HG02970 (cell line): ENCODE measurements at regions not wholly inside any gene's neighbourhood (a gene's known extent, or its start where the extent isn't known, plus 50 kb on each side); places are given as distances from the start of the nearest gene placed in this dataset.

Experiments
- ATAC-seq: cut with Tn5 transposase; IDR thresholded peaks from one replicate; pipeline ENCODE4 v1.9.1; 2021; ENCODE audit warnings: mild to moderate bottlenecking, moderate library complexity, moderate number of reproducible peaks; ENCODE audit not compliant: unreplicated experiment, low FRiP score

DNA sequence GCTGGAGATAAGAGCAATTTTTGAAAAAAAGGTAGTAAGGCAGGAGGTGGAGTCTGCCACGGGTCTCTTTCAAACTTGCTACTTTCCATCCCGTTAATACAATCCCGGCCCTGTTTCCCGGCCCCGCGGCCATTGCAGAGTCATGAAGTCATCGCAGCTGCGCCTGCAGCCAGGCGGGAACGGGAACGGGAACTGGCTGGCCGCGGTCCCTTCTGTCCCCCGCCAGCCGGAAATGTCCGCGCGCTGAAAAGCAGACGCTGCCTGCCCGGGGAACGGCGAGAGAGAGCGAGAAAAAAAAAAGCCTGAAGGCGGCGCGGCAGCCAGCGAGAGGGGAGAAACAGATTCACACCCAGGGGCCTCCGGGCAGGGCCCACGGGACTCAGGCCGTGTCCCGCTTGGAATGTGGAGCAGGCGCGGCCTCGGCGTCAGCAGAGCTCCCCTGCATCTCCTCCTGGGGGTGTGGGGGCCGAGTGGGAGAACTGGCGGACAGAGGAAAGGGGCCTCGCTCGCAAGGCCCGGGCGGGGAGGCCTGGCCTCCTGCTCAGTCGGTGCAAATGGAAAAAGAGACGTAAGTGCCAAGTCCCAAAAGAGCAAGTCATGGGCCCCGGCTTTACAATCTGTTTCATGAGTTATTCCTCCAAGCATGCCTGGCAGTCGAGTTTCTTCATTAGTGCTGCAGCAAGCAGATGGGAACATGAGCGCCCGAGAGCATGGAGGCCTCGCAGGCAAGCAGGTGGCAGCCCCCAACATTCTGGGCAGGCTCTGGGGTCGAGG is 201.2 kb upstream of the GAS1 start:
- no peak for ATAC-seq

DNA sequence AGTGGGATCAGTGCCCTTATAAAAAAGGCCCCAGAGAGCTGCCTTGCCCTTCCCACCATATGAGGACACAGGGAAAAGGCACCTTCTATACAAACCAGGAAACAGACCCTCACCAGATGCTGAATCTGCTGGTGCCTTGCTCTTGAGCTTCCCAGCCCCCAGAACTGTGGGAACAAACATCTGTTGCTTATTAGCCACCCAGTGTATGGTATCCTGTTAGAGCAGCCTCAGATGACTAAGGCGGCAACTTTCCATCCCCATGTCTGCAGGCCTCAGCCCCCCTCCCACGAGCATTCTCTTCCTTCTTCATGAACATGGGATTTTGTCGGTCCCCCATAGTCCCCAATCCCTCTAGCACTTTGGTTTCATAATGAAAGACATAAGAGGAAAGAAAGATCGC is 202.5 kb upstream of the GAS1 start:
- no peak for ATAC-seq

DNA sequence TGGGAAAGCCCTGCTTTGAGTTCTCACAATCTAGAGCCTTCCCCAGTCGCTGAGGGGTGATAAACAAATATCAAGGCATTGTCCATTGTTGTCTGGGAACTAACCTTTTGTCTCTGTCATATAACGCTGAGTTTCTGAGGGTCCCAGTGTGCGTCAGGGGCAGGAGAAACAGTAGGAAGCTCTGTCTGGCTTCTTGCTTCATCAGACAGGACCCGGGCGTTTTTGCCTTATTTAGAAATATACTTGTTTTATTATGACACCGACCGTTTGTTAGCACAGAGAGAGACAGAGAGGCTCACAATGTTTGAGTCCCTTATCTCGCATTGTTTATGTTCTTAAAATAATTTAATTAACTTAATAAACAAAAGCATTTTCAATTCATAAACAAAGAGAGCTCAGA is 204.9 kb upstream of the GAS1 start:
- no peak for ATAC-seq

DNA sequence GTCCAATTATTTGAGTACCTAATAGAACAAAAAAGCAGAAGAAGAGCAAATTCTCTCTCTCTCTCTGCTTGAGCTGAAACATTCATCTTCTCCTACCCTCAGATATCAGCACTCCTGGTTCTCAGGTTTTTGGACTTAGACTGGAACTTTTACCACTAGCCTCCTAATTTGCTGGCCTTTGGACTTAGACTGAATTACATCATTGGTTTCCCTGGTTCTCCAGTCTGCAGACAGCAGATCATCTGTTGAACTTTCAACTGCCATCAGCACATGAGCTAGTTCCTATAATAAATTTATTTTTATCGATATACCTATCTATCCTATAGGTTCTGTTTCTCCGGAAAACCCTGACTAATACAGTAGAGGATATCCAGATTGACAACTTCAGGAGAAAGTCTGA is 208.9 kb upstream of the GAS1 start:
- ATAC-seq = no peak

DNA sequence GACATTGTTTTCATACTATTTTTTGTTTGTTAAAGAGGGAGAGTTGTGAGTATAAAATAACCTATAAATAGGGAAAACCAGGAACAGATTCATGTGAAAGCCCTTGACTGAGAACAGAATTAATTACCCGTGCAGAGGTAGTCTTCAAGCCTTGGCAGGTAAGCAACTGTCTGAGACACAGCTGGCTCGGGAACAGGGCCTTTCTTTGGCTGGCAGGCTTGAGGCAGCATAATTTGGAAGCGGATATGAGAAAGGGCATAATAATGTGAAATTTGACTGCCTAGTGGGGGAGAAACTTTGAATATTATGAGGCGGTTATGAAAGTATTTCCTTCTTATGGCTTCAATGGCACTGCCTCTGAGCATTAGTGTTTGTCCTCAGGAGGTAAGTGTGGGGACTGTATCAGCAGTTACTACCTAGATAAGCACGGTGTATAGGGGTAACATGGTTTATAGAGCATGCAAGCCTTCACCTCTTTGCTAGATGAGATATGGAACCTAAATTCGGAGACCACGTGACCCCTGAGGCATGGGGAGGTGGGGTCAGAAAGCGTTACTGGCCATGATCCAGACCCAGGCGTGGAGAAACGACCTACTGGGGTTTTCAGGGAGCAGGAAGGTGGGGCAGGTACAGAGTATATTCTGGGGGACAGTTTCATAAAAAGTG is 210.2 kb upstream of the GAS1 start:
- no peak for ATAC-seq

DNA sequence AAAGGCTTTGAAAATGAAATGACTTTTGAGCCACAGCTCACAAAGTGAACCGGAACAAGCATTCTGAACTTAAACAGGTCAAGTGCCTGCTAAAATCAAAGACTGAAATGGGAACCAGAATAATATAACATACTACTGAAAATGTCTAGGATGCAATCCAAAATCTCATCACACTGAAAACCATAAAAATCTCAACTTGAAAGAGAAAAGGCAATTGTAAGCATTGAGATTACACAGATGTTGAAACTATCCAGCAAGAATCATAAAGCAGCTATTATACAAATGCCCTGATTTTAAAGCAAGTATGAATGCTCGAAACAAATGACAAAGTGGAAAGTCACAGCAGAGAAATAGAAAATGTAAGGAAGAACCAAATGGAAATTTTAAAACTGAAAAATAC is 211.5 kb upstream of the GAS1 start:
- no peak for ATAC-seq

DNA sequence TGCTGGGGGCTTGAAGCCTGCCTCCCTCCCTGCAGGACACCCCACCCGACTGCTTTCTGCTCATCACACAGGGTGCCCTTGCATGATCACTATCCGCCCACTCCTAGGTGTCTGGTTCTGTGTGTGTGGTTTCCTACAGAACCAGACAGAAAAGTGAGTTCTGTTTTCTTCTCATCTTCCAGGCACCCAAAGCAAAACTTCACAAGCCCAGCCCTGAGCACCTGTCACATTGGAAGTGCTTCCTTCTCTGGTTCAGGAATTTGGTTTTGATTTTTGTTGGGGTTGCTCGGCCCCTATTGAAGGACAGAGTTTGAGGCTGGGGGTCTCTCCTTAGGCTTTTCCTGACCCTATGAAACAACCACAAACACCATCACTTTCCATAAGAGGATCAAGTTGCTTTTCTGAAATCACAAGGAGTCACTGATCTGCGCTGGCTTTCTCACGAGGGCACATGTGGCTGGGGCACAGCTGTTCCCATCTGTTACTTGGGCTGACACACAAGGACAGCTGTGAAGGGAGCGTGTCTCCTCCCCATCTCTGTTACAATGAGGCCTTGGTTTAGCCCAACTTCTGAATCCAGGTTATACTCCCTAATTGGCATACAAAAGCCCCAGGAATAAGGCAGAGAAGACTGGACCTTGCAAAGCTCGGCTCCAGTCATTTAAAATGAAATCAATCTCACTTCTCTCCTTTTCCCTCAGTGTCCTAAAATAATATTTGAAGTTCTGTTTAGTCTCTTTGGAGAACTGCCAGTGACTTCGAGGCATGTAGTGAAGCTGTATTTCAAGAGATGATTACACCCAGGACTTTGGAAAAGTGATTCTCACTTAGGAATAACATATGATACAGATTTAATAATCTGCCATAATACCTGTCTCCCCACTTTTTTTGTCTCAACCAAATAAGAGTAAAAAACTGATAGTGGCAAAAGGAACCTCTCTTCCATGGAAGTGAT is 213.1 kb upstream of the GAS1 start:
- no peak for ATAC-seq

DNA sequence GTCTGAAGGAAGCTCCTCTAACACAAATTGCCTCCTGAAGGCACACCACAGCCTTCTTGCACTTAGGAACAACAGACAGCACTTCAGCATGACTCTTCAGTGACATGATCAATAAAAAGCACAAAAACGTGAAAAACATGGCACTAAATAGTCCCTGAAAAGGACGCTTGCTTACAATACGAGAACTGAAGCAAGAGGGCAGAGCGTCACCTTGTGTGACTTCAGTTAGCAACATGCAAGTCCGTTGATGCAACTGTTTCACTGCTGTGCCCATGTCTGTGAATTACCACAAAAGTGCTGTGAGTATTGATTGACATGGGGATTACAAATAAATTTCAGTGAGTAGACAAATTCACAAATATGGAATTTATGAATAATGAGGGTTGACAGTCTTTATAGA is 219.9 kb upstream of the GAS1 start:
- no peak for ATAC-seq

DNA sequence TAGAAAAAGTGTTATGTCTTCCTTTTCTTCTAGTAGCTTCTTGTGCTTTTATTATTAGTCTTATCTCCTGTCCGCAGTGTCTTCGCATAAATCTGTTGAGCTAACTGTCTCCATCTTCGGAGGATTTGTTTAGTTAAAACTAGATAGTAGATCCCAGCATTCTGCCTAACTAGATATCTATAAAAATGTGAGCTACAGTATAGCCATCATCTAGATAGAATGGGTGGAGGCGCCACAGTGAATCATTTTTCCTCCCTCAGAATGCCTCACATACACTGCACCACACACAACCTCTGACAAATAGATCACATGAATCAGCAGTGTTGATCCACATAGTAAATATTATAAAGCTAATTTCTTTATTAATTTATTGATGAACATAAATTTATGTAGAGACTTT is 220.3 kb upstream of the GAS1 start:
- ATAC-seq = no peak

DNA sequence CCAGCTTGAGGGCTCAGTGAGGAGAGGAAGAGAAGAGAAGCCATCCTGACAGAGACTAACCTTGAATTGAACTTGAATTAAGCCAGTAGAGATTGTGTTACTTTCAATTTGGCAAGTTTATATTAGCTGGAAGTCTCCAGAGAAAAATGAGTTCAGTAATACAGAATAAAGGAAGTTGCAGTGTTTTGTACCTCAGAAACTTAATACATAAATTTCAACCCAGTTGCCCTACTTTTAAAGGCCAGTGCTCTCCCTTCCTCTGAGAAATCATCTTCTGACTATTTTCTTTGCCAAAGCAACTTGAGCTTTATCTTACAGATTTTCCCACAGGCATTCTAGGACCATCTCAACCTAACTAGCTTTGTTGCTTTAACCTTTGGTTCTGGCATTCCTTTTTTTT is 231.0 kb upstream of the GAS1 start:
- ATAC-seq = no peak

DNA sequence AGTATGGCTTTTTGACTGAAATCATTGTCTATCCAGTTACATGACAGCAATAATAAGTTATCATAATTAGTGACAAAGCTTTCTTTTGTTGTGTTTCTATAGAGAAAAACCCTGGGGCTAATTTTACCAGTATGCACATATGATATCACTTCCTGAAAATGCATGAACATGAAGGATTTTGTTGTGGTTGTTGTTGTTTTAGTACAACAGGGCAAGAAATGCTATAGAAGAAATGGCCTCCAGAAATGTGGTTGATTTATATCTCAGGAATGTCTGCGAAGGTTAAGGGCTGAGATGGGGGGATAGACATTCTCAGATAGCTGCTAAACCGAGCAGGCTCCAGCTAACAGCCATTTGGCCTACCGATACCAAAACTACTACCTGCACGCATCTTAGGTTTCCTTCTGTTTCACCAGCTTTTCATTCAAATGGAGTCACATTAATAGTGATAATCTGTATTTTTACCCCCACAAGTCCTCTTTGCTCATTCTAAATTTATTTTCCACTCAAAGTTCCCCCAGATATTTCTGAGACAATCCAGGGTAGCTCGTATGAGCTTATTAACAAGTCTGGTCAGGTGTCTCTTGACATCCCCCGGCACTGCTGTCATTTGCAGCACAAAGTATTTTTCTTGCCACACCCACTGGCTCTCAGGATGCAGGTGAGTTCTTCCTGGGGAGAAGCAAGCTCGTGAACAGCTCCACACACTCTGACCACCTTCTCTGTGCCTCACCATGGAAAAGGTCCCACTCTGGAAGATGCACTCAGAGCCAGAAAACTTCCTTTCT is 232.4 kb upstream of the GAS1 start:
- ATAC-seq = no peak

DNA sequence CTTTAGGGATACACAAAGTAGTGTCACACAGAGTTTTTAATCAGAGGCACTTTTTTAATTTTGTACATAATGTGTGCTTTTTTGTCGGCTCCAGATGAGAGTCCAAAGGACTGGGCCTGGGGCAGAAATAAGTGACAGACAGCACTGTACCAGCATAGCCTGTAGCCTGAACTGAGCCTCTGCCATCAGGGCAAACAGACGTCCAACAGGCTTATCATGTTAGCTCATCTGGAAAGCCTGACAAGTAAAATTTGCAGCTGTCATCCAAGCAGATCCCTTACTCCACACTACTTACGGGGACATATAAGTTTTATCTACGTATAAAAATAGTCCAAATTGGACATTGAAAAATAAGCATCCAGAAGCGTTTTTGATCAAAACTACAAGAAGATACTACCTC is 233.1 kb upstream of the GAS1 start:
- no peak for ATAC-seq

DNA sequence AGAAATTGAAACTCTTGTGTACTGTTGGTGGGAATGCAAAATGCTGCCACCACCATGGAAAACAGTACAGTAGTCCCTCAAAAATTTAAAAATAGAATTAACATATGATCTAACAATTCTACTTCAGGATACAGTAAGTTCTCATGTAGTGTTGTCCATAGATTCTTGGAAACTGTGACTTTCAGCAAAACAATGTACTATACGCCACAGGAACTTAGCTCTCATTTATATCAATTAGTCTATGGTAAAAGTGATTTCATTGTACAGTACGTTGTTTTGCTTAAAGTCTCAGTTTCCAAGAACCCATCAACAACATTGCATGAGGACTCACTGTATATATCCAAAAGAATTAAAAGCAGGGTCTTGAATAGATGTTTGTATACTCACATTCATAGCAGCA is 233.5 kb upstream of the GAS1 start:
- ATAC-seq = no peak

DNA sequence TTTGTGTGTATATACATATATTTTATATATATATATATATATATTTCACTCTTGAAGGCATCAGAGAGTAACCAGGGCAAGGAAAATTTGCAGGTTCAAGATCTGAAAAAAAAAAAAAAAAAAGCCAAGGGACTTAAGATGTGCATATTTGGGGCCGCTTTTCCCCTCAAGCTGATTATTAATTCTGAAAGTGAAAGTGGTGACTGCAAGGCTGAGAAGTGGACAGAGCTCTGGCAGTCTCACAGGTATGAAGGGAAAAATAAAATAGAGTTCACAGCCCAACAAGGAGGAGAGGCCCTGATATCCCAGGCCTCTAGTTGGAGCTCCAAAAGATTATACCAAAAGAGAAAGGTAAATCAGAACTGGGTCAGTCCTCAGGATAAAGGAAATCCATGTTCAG is 234.4 kb upstream of the GAS1 start:
- peak; percentile 73 for ATAC-seq

DNA sequence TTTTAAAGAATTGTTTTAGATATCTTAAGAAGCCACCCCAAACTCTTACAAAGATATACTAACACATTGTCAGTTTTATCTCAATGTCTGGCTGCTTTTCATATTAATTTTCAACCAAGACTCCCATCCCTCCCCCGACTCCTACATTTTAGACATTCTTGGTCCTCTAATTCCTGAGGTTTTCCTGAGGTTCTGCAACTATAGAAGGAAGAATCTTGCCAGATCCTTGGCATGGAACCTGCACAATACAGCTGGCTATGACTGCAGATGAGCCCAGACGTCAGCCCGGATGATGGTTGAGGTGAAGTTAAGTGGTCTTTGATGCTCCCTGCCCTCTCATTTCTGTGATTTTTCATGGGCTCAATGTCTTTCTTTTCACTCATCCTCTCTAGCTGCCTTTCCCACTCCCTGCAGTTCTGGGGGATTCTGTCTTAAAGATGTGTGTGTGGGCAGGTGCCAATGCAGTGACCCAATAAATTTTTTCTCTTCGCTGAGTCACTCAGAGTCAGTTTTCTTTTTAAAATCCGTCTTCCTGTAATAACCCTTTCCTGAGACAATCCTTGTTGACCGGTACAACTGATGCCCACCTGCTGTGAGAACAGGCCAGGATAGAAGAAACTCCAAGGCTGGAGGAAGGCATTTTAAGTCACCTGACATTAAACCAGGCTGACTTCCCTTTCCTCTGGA is 237.8 kb upstream of the GAS1 start:
- ATAC-seq = no peak

DNA sequence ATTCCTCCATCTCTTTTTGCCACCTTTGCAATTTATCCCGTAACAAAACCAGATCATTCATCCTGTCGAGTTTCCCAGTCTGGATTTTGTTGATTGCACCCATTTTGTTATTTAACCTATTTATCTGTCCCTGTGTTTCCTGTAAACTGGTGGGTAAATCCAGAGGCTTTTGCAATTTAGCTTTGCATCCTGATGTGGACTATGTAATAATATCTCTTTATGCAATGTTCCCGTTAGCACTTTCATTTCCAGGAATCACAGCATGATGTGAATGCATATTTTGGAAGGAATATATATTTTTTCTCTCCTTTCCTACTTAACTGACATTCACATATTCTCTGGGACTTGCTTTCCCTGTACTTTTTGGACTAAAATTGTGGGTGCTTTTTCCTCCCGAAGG is 240.3 kb upstream of the GAS1 start:
- no peak for ATAC-seq

DNA sequence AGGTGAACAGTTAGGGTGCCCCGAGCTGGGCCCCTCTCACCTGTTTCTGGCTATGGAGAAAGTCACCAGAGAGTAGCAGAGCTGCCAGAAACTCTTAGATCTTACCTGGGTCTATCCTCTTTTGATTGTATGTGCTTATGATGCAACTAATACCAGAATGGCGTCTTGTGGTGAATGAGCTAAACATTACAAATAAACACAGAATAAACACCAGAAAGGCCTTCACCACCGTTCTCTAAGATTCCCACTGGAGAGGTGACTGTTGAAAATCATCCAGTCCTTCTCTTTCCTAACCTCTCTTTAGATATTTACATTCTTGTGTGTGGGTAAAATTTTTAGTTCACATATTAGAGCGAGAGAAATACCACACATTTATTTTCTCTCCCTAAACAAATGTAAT is 241.7 kb upstream of the GAS1 start:
- ATAC-seq = no peak

DNA sequence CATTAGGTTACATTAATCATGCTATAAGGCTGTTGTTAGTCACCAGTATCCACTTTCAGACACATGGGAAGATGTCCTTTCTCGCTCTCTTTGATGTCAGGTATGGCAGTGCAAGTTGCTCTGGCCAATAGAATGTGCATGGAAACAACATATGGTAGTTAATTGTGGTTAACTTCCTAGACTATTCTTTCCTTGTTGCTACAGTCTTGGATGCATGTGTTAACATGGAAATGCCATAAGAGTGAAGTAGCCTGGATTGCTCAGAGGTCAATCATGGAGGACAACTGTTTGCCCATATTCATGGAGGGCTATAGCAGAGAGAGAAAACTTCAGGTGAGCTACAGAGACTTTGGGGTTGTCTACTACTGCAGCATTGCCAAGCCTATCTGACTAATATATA is 245.8 kb upstream of the GAS1 start:
- ATAC-seq = no peak

DNA sequence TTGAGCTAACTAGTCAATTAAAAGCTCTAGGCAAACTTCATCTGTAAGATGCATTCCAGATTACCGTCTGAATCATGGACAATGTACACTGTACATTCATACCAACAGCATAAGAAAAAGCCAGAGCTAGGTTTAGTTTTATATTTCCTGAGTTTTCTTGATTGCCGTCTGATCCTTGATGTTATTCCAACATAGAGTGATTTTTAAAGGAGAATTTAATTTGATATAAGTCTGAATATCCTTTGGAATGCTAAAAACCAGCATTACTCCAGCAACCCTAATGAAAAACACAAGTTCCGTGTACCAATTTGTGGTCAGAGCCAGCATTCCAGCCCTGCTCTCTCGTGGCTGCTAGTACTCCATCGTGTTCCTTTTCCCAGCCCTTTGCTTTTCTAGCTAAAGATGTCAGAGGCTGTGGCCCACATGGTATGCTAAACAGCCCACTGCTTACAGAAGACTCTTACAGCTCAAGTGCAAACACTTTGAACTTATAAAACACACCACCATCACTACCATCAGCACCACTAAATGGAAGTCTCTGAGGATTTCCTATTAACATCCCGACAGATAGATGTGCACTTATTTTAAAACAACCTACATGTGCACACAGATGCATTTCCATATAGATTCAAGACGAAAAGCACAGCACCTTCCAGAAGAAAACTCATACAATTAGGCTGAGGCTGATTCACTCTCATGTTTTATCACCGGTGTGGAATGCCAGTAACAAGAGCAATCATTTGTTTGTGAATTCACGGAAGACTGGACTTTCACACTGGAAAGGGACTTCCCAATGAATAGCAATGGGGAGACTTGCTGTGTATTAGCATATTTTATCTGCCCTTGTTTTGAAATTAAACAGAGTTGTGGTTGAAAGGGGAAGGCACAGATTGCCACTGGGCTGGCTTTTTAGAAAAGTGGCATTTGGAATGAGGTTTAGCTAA is 246.9 kb upstream of the GAS1 start:
- no peak for ATAC-seq
